H9 (cell line): ENCODE measurements at regions not wholly inside any gene's neighbourhood (a gene's known extent, or its start where the extent isn't known, plus 50 kb on each side); places are given as distances from the start of the nearest gene placed in this dataset.

Source experiments
- DNase-seq: peaks from one replicate; pipeline ENCODE4 v3.0.0-alpha.2; 2017
- H2AFZ ChIP-seq: one replicate; pipeline ENCODE4 v1.6.1; 2013; ENCODE audit warnings: mild to moderate bottlenecking, low read length, control low read depth, moderate library complexity
- H2AK5ac ChIP-seq: 2 replicates; pipeline ENCODE4 v1.6.1; 2013; ENCODE audit warnings: low read length, control low read depth, mixed read lengths; ENCODE audit not compliant: insufficient read length
- H2BK120ac ChIP-seq: one replicate; pipeline ENCODE4 v1.6.1; 2013; ENCODE audit warnings: low read depth, mild to moderate bottlenecking, low read length, control low read depth, inconsistent platforms; ENCODE audit not compliant: poor library complexity, severe bottlenecking
- H2BK12ac ChIP-seq: 2 replicates; pipeline ENCODE4 v1.6.1; 2013; ENCODE audit warnings: low read length, control low read depth, mixed read lengths, low read depth; ENCODE audit not compliant: insufficient read length
- H2BK15ac ChIP-seq: 2 replicates; pipeline ENCODE4 v1.6.1; 2013; ENCODE audit warnings: low read depth, low read length, control low read depth
- H2BK20ac ChIP-seq: one replicate; pipeline ENCODE4 v1.6.1; 2013; ENCODE audit warnings: low read depth, mild to moderate bottlenecking, low read length, control low read depth, inconsistent platforms; ENCODE audit not compliant: poor library complexity, severe bottlenecking
- H2BK5ac ChIP-seq: 2 replicates; pipeline ENCODE4 v1.6.1; 2013; ENCODE audit warnings: low read length, control low read depth, mixed read lengths; ENCODE audit not compliant: insufficient read length
- H3K14ac ChIP-seq: 2 replicates; pipeline ENCODE4 v1.6.1; 2013; ENCODE audit warnings: low read length, control low read depth; ENCODE audit not compliant: insufficient read depth
- H3K18ac ChIP-seq: 2 replicates; pipeline ENCODE4 v1.6.1; 2013; ENCODE audit warnings: low read depth, mild to moderate bottlenecking, mixed read lengths, low read length, control low read depth; ENCODE audit not compliant: insufficient read length
- H3K23ac ChIP-seq: 2 replicates; pipeline ENCODE4 v1.6.1; 2013; ENCODE audit warnings: low read length, control low read depth, mixed read lengths, low read depth; ENCODE audit not compliant: insufficient read length
- H3K23me2 ChIP-seq: 2 replicates; pipeline ENCODE4 v1.6.1; 2013; ENCODE audit warnings: low read depth, mild to moderate bottlenecking, mixed read lengths, low read length, control low read depth; ENCODE audit not compliant: insufficient read length, poor library complexity, severe bottlenecking
- H3K27ac ChIP-seq: 2 replicates; pipeline ENCODE4 v1.5.1; 2013; ENCODE audit warnings: low read length, control low read depth, mixed read lengths, low read depth; ENCODE audit not compliant: insufficient read length
- H3K27me3 ChIP-seq: 2 replicates; pipeline ENCODE4 v1.6.1; 2013; ENCODE audit warnings: low read length, control low read depth, inconsistent platforms; ENCODE audit not compliant: insufficient read depth
- H3K4ac ChIP-seq: 2 replicates; pipeline ENCODE4 v1.6.1; 2013; ENCODE audit warnings: low read depth, mild to moderate bottlenecking, control low read depth, inconsistent platforms, low read length, moderate library complexity
- H3K4me1 ChIP-seq: 2 replicates; pipeline ENCODE4 v1.6.1; 2013; ENCODE audit warnings: low read length, control low read depth, inconsistent platforms; ENCODE audit not compliant: insufficient read depth
- H3K4me2 ChIP-seq: 2 replicates; pipeline ENCODE4 v1.6.1; 2013; ENCODE audit warnings: low read length, control low read depth, mixed read lengths; ENCODE audit not compliant: insufficient read length, insufficient read depth
- H3K56ac ChIP-seq: 2 replicates; pipeline ENCODE4 v1.6.1; 2013; ENCODE audit warnings: low read depth, mild to moderate bottlenecking, mixed read lengths, low read length, control low read depth; ENCODE audit not compliant: insufficient read length
- H3K79me1 ChIP-seq: 2 replicates; pipeline ENCODE4 v1.6.1; 2013; ENCODE audit warnings: low read depth, mild to moderate bottlenecking, moderate library complexity, low read length, control low read depth, inconsistent platforms; ENCODE audit not compliant: insufficient read depth, poor library complexity, severe bottlenecking
- H3K79me2 ChIP-seq: 2 replicates; pipeline ENCODE4 v1.6.1; 2013; ENCODE audit warnings: low read length, control low read depth, inconsistent platforms; ENCODE audit not compliant: insufficient read depth
- H3K9ac ChIP-seq: 2 replicates; pipeline ENCODE4 v1.6.1; 2013; ENCODE audit warnings: low read length, control low read depth, mixed read lengths; ENCODE audit not compliant: insufficient read length; ENCODE audit errors: extremely low read depth
- H3K9me3 ChIP-seq: one replicate; pipeline ENCODE4 v1.6.1; 2013; ENCODE audit warnings: low read depth, low read length, inconsistent platforms; ENCODE audit not compliant: control insufficient read depth
- H3T11ph ChIP-seq: one replicate; pipeline ENCODE4 v1.6.1; 2013; ENCODE audit warnings: mild to moderate bottlenecking, low read length, control low read depth, inconsistent platforms
- H4K20me1 ChIP-seq: one replicate; pipeline ENCODE4 v1.6.1; 2013; ENCODE audit not compliant: control insufficient read depth, insufficient read length, insufficient read depth
- H4K5ac ChIP-seq: 2 replicates; pipeline ENCODE4 v1.6.1; 2013; ENCODE audit warnings: low read depth, mild to moderate bottlenecking, mixed read lengths, low read length, control low read depth; ENCODE audit not compliant: insufficient read length
- H4K8ac ChIP-seq: replicated peaks from 2 replicates; pipeline ENCODE4 v1.6.1; 2013; ENCODE audit warnings: low read length, control low read depth, mixed read lengths, low read depth; ENCODE audit not compliant: insufficient read length
- H4K91ac ChIP-seq: 2 replicates; pipeline ENCODE4 v1.6.1; 2013; ENCODE audit warnings: low read depth, mild to moderate bottlenecking, moderate library complexity, mixed read lengths, low read length, control low read depth; ENCODE audit not compliant: insufficient read length
- H3K27ac Mint-ChIP-seq, 3 experiments: 2 replicates in 2 of 3; 3 replicates in 1 of 3; pipeline ENCODE4 v1.8.0; 2020 to 2021; ENCODE audit warnings: mixed read lengths in 3 of 3, mild to moderate bottlenecking in 1 of 3, moderate library complexity in 1 of 3
- H3K27me3 Mint-ChIP-seq: 2 replicates; pipeline ENCODE4 v1.8.0; 2021; ENCODE audit warnings: low read depth, mild to moderate bottlenecking, moderate library complexity, mixed read lengths
- H3K36me3 Mint-ChIP-seq, 3 experiments: 2 replicates in 2 of 3; 3 replicates in 1 of 3; pipeline ENCODE4 v1.8.0; 2020 to 2021; ENCODE audit warnings: low read depth in 3 of 3, mixed read lengths in 3 of 3; ENCODE audit not compliant: insufficient read depth in 1 of 3
- H3K4me1 Mint-ChIP-seq, 2 experiments: 2 replicates each; pipeline ENCODE4 v1.8.0; 2020; ENCODE audit warnings: mixed read lengths in 2 of 2
- H3K4me3 Mint-ChIP-seq, 2 experiments: 2 replicates in 1 of 2; 3 replicates in 1 of 2; pipeline ENCODE4 v1.8.0; 2020 to 2021; ENCODE audit warnings: mild to moderate bottlenecking in 2 of 2, mixed read lengths in 2 of 2, moderate library complexity in 1 of 2
- H3K9me3 Mint-ChIP-seq, 2 experiments: 2 replicates in 1 of 2; 3 replicates in 1 of 2; pipeline ENCODE4 v1.8.0; 2020; ENCODE audit warnings: mild to moderate bottlenecking in 2 of 2, mixed read lengths in 2 of 2, moderate library complexity in 1 of 2
- CTCF ChIP-seq: fragments of 200-600 bp; sonication (generic); conservative IDR thresholded peaks from 3 replicates; pipeline ENCODE4 v1.8.0; 2021; ENCODE audit warnings: antibody characterized with exemption, mild to moderate bottlenecking
- WGBS: extraction: QIAGEN DNeasy Blood & Tissue Kit; methylation state at CpG from one replicate; pipeline ENCODE4 v1.1.7; 2013; ENCODE audit warnings: missing lambda C conversion rate, low lambda C conversion rate, mixed read lengths; ENCODE audit not compliant: insufficient read length; ENCODE audit errors: extremely low coverage; 5-methylcytosine and 5-hydroxymethylcytosine counted together

DNA sequence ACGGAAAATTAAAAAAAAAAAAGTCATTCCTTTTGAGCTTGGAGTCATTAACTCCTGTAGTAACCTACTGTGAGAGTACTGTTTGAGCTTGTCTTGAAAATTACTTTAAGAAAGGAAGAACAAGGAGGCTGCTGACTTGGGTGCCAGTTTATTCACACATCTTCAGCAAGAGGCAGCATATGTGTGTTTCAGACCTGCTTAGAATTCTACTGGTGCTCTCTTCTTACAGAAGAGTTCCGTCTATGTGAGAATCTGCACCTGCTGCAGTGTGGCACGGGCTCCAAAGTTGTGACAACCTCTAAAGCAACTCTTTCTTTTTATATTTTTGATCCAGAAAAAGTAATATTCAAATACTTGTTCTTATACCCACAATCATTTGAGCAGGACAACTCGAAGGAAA, 117.4 kb upstream of the SOX4 start:
- Histone ChIP-seq H2BK12ac (no peak overlapping the region), H3K9me3 (no peaks in the 10 kb centered on the region), H3K4me1 (peaks cover 4% of the 10 kb centered on the region; the same call in 1 of the 2 replicates), H4K5ac (no peak overlapping the region), H2AK5ac (no peak overlapping the region), H3T11ph (no peak overlapping the region), H2AFZ (no peak overlapping the region), H3K79me2 (no peaks in the 10 kb centered on the region), H3K9ac (no peak overlapping the region), H2BK20ac (no peak overlapping the region), H3K23ac (no peak overlapping the region), H3K27ac (no peak overlapping the region), H3K27me3 (no peaks in the 10 kb centered on the region), H2BK120ac (no peak overlapping the region), H3K56ac (no peak overlapping the region), H3K79me1 (no peaks in the 10 kb centered on the region), H3K4ac (no peak overlapping the region), H2BK15ac (no peak overlapping the region), H3K23me2 (no peaks in the 10 kb centered on the region), H3K14ac (no peak overlapping the region), H3K18ac (no peak overlapping the region), H4K20me1 (no peaks in the 10 kb centered on the region), H2BK5ac (no peak overlapping the region), H4K8ac (no peak overlapping the region), H4K91ac (no peak overlapping the region), H3K4me2 (no peak overlapping the region)
- no peak for DNase-seq
- no peaks in the 10 kb centered on the region; a peak in 1 of 5 replicates for H3K9me3 Mint-ChIP-seq
- no peaks in the 10 kb centered on the region for H3K36me3 Mint-ChIP-seq
- H3K4me3 Mint-ChIP-seq, result no peak overlapping the region
- peaks cover 41% of the 10 kb centered on the region for H3K27me3 Mint-ChIP-seq
- H3K4me1 Mint-ChIP-seq, result peaks cover 22 to 29% of the 10 kb centered on the region in 2 experiments
- no peak overlapping the region for H3K27ac Mint-ChIP-seq
- no CpG with 5 or more reads among the region's 4 CpGs for WGBS
- no peak for TF ChIP-seq CTCF
